ENCODE measurements at regions not wholly inside any gene's neighbourhood (a gene's known extent, or its start where the extent isn't known, plus 50 kb on each side); places are given as distances from the start of the nearest gene placed in this dataset.

DNA sequence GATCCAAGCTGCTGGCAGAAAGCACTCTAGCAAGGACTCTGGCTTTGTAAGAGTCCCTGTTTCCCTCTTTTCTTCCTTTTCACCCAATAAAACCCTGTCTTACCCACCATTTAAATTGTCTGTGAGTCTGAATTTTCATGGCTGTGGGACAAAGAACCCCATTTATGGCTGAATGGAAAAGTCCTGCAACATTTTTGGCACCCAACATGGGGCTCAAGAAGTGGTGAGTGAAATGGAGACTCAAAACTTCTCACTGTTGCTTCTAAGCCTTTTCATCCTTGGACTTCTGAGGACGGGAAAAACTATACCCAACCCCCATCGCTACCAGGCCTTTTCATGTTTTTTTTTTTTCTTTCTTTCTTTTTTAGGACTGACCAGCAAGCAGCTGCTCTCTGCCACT is 329.5 kb upstream of the CWC22 start:
- TF ChIP-seq CTCF (IDR thresholded peaks at IDR 0.05; ENCODE audit: low read depth, low read length): no peak
- no peak for DNase-seq (ENCODE audit: low read depth, low spot score)
- H3K9me3 ChIP-seq (ENCODE audit: control insufficient read depth, insufficient read depth, low read length): peaks cover 8% of the 10 kb centered on the region
- ChIA-PET CTCF (no interaction called here), POLR2A (no interaction called here)
- no peak overlapping the region for H3K4me3 ChIP-seq (ENCODE audit: low read depth, low read length)
- no peaks in the 10 kb centered on the region for H3K27me3 ChIP-seq (ENCODE audit: control insufficient read depth, insufficient read depth, low read length)
- no peak overlapping the region for H3K27ac ChIP-seq (ENCODE audit: low read depth, low read length)

GRCh38 chr2:180334514-180334913 is 327.4 kb upstream of the CWC22 start:
- no peaks in the 10 kb centered on the region for H3K27me3 ChIP-seq (ENCODE audit: control insufficient read depth, insufficient read depth, low read length)
- ChIA-PET POLR2A (no interaction called here), CTCF (no interaction called here)
- no peak for TF ChIP-seq CTCF (IDR thresholded peaks at IDR 0.05; ENCODE audit: low read depth, low read length)
- no peak for DNase-seq (ENCODE audit: low read depth, low spot score)
- peaks cover 8% of the 10 kb centered on the region for H3K9me3 ChIP-seq (ENCODE audit: control insufficient read depth, insufficient read depth, low read length)
- H3K27ac ChIP-seq (ENCODE audit: low read depth, low read length): no peak overlapping the region
- no peak overlapping the region for H3K4me3 ChIP-seq (ENCODE audit: low read depth, low read length)

GRCh38 chr2:180328795-180329422 is 321.8 kb upstream of the CWC22 start:
- ChIA-PET POLR2A (no interaction called here), CTCF (no interaction called here)
- TF ChIP-seq CTCF (IDR thresholded peaks at IDR 0.05; ENCODE audit: low read depth, low read length): no peak
- no peak overlapping the region for H3K4me3 ChIP-seq (ENCODE audit: low read depth, low read length)
- DNase-seq (ENCODE audit: low read depth, low spot score): no peak
- H3K9me3 ChIP-seq (ENCODE audit: control insufficient read depth, insufficient read depth, low read length): no peaks in the 10 kb centered on the region
- H3K27ac ChIP-seq (ENCODE audit: low read depth, low read length): no peak overlapping the region
- H3K27me3 ChIP-seq (ENCODE audit: control insufficient read depth, insufficient read depth, low read length): no peaks in the 10 kb centered on the region

GRCh38 chr2:180327185-180327584 is 320.1 kb upstream of the CWC22 start:
- H3K27me3 ChIP-seq (ENCODE audit: control insufficient read depth, insufficient read depth, low read length): no peaks in the 10 kb centered on the region
- no peak overlapping the region for H3K27ac ChIP-seq (ENCODE audit: low read depth, low read length)
- POLR2A ChIA-PET: no interaction called here
- no peaks in the 10 kb centered on the region for H3K9me3 ChIP-seq (ENCODE audit: control insufficient read depth, insufficient read depth, low read length)
- no peak overlapping the region for H3K4me3 ChIP-seq (ENCODE audit: low read depth, low read length)
- CTCF ChIA-PET: no interaction called here
- TF ChIP-seq CTCF (IDR thresholded peaks at IDR 0.05; ENCODE audit: low read depth, low read length): no peak
- DNase-seq (ENCODE audit: low read depth, low spot score): no peak

DNA sequence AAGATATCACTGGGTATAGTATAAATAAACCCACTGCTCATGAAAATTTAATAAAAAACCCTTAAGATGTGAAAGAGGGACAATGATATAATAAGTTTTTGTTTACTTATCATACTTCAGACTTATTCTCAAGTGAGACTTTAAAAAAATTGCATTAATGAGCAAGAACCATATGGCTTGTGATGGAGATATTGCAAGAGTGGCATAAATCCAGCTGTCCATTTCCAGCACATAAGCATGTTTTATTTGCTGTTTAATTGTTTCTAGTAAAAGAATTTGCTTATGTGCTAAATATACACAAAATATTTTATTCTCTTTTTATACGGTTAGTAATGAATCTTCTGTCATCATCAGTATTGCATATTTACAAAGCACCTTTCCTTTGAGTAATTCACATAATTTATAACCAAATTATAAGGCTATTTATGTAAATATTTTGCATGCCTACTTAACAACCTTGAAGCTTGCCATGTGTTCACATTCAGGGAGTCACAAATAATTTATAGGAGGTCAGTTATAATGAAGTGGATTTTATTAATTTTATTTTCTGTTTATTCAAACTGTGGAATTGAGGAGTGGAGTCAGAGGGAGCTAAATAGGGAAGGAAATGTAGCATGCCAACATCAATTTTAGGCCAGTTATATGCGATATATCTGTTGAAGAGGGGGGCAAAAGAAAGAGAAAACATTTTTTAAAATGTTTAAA is 318.5 kb upstream of the CWC22 start:
- ChIA-PET POLR2A (no interaction called here), CTCF (no interaction called here)
- no peaks in the 10 kb centered on the region; the same call in 1 of the 2 replicates for H3K9me3 ChIP-seq (ENCODE audit: control insufficient read depth, insufficient read depth, low read length)
- DNase-seq (ENCODE audit: low read depth, low spot score): no peak
- no peaks in the 10 kb centered on the region for H3K27me3 ChIP-seq (ENCODE audit: control insufficient read depth, insufficient read depth, low read length)
- H3K4me3 ChIP-seq (ENCODE audit: low read depth, low read length): no peak overlapping the region
- TF ChIP-seq CTCF (IDR thresholded peaks at IDR 0.05; ENCODE audit: low read depth, low read length): no peak
- H3K27ac ChIP-seq (ENCODE audit: low read depth, low read length): no peak overlapping the region
